ENCODE measurements at regions not wholly inside any gene's neighbourhood (a gene's known extent, or its start where the extent isn't known, plus 50 kb on each side); places are given as distances from the start of the nearest gene placed in this dataset.

DNA sequence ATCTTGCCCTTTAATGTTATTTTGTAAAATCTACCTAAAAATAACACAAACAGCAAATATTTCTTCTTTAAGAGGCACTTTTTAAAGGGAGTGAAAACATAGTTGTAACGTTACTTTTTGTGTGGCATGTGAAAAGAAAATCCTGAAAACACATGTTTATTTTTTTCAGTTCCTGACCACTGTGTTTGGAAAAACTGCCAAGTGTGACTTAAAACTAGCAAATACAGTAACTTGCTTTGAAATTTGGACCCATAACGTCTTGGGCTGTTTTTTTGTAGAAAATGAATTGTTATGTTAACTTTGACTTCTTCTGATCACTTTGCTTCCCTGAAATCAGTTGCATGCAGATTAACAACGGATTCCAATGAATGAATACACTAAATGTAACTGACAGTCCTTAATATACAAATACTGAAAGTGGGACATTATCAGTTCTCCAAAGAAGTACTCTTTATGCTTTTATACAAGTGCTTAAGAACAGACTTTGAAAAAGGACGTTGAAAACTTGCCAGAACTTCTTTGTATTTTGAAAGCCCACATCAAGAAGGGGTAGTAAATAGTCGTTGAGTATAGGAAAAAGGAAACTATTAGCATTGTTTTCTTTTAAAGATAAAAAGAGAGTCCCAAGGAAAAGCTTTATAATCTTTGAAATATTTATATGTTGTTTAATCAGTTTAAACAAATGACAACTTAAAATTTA, 96.1 kb upstream of the ZEB2 start:
- no peak for TF ChIP-seq SNAI2 (CRISPR knock-in tag; IDR thresholded peaks at IDR 0.05)
- TF ChIP-seq, protein P1, sequence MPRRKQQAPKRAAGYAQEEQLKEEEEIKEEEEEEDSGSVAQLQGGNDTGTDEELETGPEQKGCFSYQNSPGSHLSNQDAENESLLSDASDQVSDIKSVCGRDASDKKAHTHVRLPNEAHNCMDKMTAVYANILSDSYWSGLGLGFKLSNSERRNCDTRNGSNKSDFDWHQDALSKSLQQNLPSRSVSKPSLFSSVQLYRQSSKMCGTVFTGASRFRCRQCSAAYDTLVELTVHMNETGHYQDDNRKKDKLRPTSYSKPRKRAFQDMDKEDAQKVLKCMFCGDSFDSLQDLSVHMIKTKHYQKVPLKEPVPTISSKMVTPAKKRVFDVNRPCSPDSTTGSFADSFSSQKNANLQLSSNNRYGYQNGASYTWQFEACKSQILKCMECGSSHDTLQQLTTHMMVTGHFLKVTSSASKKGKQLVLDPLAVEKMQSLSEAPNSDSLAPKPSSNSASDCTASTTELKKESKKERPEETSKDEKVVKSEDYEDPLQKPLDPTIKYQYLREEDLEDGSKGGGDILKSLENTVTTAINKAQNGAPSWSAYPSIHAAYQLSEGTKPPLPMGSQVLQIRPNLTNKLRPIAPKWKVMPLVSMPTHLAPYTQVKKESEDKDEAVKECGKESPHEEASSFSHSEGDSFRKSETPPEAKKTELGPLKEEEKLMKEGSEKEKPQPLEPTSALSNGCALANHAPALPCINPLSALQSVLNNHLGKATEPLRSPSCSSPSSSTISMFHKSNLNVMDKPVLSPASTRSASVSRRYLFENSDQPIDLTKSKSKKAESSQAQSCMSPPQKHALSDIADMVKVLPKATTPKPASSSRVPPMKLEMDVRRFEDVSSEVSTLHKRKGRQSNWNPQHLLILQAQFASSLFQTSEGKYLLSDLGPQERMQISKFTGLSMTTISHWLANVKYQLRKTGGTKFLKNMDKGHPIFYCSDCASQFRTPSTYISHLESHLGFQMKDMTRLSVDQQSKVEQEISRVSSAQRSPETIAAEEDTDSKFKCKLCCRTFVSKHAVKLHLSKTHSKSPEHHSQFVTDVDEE (CRISPR knock-in tag; IDR thresholded peaks at IDR 0.05), result no peak
- no peak for TF ChIP-seq TOX (CRISPR knock-in tag; IDR thresholded peaks at IDR 0.05; ENCODE audit: borderline replicate concordance)
